ENCODE measurements at regions not wholly inside any gene's neighbourhood (a gene's known extent, or its start where the extent isn't known, plus 50 kb on each side); places are given as distances from the start of the nearest gene placed in this dataset.

DNA sequence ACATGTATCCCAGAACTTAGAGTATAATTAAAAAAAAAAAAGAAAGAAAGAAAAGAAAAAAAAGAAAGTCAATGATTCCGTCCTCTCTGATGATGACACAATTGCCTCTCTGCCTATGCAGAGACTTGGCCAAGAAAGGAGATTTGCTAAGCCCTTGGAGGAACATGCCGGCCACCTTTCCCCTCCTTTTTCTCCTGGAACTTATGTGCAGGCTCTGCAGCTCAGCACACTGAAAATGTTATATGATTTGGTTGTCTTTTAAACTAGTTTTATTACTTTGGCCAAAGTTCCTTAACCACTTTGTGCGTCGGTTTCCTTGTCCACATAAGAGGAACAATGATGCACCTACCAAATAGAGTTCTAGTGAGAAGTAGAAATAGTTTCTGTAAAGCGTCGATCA, 111.4 kb upstream of the ZNF644 start:
- TF ChIP-seq ZBTB7A (IDR thresholded peaks at IDR 0.05; ENCODE audit: low read depth) = no peak
- TF ChIP-seq, protein P1, sequence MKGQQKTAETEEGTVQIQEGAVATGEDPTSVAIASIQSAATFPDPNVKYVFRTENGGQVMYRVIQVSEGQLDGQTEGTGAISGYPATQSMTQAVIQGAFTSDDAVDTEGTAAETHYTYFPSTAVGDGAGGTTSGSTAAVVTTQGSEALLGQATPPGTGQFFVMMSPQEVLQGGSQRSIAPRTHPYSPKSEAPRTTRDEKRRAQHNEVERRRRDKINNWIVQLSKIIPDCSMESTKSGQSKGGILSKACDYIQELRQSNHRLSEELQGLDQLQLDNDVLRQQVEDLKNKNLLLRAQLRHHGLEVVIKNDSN (IDR thresholded peaks at IDR 0.05) = no peak

Data from Ishikawa (cell line).